Astrocyte (in vitro differentiated cells and primary cell): ENCODE measurements at regions not wholly inside any gene's neighbourhood (a gene's known extent, or its start where the extent isn't known, plus 50 kb on each side); places are given as distances from the start of the nearest gene placed in this dataset.

Experiments used
- EZH2 ChIP-seq: IDR thresholded peaks from 2 replicates; pipeline ENCODE4 v1.6.1; 2012; ENCODE audit warnings: mild to moderate bottlenecking, low read length, inconsistent platforms; ENCODE audit not compliant: insufficient read depth
- TF ChIP-seq, protein P1 (sequence below): IDR thresholded peaks from 2 replicates; pipeline ENCODE4 v1.5.1; 2011; ENCODE audit warnings: low read depth, mild to moderate bottlenecking, inconsistent platforms, low read length, moderate library complexity; ENCODE audit not compliant: insufficient read depth

DNA sequence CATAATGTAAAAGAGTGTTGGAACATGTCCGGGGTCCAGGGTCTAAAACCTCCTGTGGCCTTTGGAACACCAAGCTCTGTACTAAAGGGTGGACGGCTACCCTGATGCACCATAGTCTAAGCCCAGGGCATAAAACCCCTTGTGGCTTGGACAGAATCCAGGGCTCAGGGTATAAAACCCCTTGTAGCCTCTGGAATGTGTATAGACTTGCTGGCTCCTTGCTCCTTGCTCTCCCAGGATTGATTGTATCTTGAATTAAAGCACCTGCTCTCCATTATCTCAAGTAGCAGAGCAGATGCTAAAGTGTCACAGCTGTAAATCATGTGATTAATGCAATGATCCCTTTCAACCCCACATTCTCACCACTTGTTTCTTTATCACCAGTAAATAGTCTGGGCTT lies 556.5 kb downstream of the LRFN5 start:
- TF ChIP-seq EZH2: no peak
- TF ChIP-seq, protein P1, sequence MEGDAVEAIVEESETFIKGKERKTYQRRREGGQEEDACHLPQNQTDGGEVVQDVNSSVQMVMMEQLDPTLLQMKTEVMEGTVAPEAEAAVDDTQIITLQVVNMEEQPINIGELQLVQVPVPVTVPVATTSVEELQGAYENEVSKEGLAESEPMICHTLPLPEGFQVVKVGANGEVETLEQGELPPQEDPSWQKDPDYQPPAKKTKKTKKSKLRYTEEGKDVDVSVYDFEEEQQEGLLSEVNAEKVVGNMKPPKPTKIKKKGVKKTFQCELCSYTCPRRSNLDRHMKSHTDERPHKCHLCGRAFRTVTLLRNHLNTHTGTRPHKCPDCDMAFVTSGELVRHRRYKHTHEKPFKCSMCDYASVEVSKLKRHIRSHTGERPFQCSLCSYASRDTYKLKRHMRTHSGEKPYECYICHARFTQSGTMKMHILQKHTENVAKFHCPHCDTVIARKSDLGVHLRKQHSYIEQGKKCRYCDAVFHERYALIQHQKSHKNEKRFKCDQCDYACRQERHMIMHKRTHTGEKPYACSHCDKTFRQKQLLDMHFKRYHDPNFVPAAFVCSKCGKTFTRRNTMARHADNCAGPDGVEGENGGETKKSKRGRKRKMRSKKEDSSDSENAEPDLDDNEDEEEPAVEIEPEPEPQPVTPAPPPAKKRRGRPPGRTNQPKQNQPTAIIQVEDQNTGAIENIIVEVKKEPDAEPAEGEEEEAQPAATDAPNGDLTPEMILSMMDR: no peak
